OCI-LY1 (cell line): ENCODE measurements at regions not wholly inside any gene's neighbourhood (a gene's known extent, or its start where the extent isn't known, plus 50 kb on each side); places are given as distances from the start of the nearest gene placed in this dataset.

Experiments
- EZH2 ChIP-seq: fragments of 200-600 bp; sonication (generic), shearing (Covaris generic); IDR thresholded peaks from 2 replicates; pipeline ENCODE4 v1.8.0; 2017; ENCODE audit warnings: borderline replicate concordance, mixed run types, mild to moderate bottlenecking, antibody characterized with exemption, low read length, moderate library complexity, mixed read lengths
- TF ChIP-seq, protein P1 (sequence below): fragments of 200-600 bp; sonication (generic), shearing (Covaris generic); IDR thresholded peaks from 2 replicates; pipeline ENCODE4 v1.5.1; 2017; ENCODE audit warnings: mild to moderate bottlenecking, antibody characterized with exemption, low read length, moderate library complexity, mixed read lengths

- TF ChIP-seq EZH2, result no peak
- TF ChIP-seq, protein P1, sequence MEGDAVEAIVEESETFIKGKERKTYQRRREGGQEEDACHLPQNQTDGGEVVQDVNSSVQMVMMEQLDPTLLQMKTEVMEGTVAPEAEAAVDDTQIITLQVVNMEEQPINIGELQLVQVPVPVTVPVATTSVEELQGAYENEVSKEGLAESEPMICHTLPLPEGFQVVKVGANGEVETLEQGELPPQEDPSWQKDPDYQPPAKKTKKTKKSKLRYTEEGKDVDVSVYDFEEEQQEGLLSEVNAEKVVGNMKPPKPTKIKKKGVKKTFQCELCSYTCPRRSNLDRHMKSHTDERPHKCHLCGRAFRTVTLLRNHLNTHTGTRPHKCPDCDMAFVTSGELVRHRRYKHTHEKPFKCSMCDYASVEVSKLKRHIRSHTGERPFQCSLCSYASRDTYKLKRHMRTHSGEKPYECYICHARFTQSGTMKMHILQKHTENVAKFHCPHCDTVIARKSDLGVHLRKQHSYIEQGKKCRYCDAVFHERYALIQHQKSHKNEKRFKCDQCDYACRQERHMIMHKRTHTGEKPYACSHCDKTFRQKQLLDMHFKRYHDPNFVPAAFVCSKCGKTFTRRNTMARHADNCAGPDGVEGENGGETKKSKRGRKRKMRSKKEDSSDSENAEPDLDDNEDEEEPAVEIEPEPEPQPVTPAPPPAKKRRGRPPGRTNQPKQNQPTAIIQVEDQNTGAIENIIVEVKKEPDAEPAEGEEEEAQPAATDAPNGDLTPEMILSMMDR, result no peak
These were observed 51.7 kb upstream of the TBX5 start for GRCh38 chr12:114457620-114458019.
